Fibroblast of lung (primary cell): ENCODE measurements at regions not wholly inside any gene's neighbourhood (a gene's known extent, or its start where the extent isn't known, plus 50 kb on each side); places are given as distances from the start of the nearest gene placed in this dataset.

ENCODE experiments used
- EZH2 ChIP-seq: IDR thresholded peaks from 2 replicates; pipeline ENCODE4 v1.5.1; 2012; ENCODE audit warnings: low read length, control low read depth, mild to moderate bottlenecking; ENCODE audit errors: missing control alignments
- TF ChIP-seq, protein P1 (sequence below), 2 donors: IDR thresholded peaks in 1 of 2; conservative IDR thresholded peaks in 1 of 2; 1 replicate in 1 of 2; 2 replicates in 1 of 2; pipeline ENCODE4 v1.5.1; 2011 to 2012; ENCODE audit warnings: low read length in 2 of 2, control low read depth in 1 of 2, inconsistent platforms in 1 of 2, low read depth in 1 of 2, mild to moderate bottlenecking in 1 of 2

DNA sequence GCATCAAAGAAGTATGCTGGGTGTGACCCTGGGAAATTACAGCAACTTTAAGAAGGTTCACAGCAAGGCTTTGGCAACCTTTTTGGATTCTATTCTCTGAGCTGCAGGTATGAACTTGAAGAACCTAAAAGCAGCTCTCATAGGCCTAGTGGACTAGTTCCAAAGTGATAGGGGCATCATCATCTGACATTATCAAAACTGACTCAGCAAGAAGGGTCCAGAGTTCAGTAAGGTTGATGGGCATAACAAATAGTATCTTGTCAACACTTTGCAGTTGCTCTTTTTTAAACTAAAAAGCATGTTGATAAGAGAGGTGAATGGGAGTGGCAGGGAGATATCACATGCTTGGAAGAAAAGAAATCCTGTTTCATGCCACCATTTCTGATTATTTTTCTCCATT, 249.3 kb downstream of the ZNF674 start:
- TF ChIP-seq, protein P1, sequence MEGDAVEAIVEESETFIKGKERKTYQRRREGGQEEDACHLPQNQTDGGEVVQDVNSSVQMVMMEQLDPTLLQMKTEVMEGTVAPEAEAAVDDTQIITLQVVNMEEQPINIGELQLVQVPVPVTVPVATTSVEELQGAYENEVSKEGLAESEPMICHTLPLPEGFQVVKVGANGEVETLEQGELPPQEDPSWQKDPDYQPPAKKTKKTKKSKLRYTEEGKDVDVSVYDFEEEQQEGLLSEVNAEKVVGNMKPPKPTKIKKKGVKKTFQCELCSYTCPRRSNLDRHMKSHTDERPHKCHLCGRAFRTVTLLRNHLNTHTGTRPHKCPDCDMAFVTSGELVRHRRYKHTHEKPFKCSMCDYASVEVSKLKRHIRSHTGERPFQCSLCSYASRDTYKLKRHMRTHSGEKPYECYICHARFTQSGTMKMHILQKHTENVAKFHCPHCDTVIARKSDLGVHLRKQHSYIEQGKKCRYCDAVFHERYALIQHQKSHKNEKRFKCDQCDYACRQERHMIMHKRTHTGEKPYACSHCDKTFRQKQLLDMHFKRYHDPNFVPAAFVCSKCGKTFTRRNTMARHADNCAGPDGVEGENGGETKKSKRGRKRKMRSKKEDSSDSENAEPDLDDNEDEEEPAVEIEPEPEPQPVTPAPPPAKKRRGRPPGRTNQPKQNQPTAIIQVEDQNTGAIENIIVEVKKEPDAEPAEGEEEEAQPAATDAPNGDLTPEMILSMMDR (conservative IDR thresholded peaks at IDR 0.05 in 1 of 2, IDR thresholded peaks at IDR 0.05 in 1 of 2; ENCODE audit: low read depth in 1 of 2, low read length in 2 of 2), result no peak
- TF ChIP-seq EZH2, result no peak
